IMR-90 (cell line): ENCODE measurements at regions not wholly inside any gene's neighbourhood (a gene's known extent, or its start where the extent isn't known, plus 50 kb on each side); places are given as distances from the start of the nearest gene placed in this dataset.

ENCODE experiments used
- ATAC-seq: fragments of 200-7000 bp; cut with Tn5 transposase; 2 replicates; pipeline ENCODE4 v1.9.1; 2020; ENCODE audit warnings: low read depth, mild to moderate bottlenecking, moderate library complexity
- BruUV-seq: library from RNA; stranded (reverse); fragments of 400-500 nt; replicated peaks from 2 replicates; lab custom pipeline; 2021; lab: Mats Ljungman, UMichigan
- CTCF ChIA-PET: fragments of 300-600 bp; formaldehyde crosslinking; extraction: SDS; loops from one replicate; lab custom pipeline; 2021; ENCODE audit warnings: antibody characterized with exemption; lab: Yijun Ruan, JAX
- POLR2A ChIA-PET: fragments of 300-600 bp; sonication (Branson Sonifier 250); formaldehyde crosslinking; loops from one replicate; lab custom pipeline; 2022; ENCODE audit warnings: antibody characterized with exemption; ENCODE audit not compliant: unreplicated experiment; lab: Charles Lee
- DNase-seq: peaks from one replicate; pipeline ENCODE4 v3.0.0; 2013
- H2AFZ ChIP-seq: replicated peaks from 2 replicates; pipeline ENCODE3; 2013; ENCODE audit warnings: low read length, mild to moderate bottlenecking; ENCODE audit not compliant: poor library complexity
- H2AK5ac ChIP-seq: 2 replicates; pipeline ENCODE4 v1.6.1; 2013; ENCODE audit warnings: low read depth, low read length, inconsistent platforms
- H2AK9ac ChIP-seq: replicated peaks from 2 replicates; pipeline ENCODE3; 2013; ENCODE audit warnings: mild to moderate bottlenecking, low read depth, low read length, moderate library complexity; ENCODE audit not compliant: poor library complexity
- H2BK120ac ChIP-seq: 2 replicates; pipeline ENCODE4 v1.6.1; 2013; ENCODE audit warnings: low read depth, low read length, inconsistent platforms
- H2BK15ac ChIP-seq: 3 replicates; pipeline ENCODE4 v1.6.1; 2013; ENCODE audit warnings: low read depth, low read length, inconsistent platforms
- H2BK20ac ChIP-seq: 2 replicates; pipeline ENCODE4 v1.6.1; 2013; ENCODE audit warnings: low read depth, mild to moderate bottlenecking, inconsistent platforms, low read length, moderate library complexity
- H2BK5ac ChIP-seq: 2 replicates; pipeline ENCODE4 v1.6.1; 2013; ENCODE audit warnings: mild to moderate bottlenecking, low read depth, low read length, inconsistent platforms; ENCODE audit not compliant: poor library complexity, severe bottlenecking
- H3K14ac ChIP-seq: replicated peaks from 2 replicates; pipeline ENCODE4 v1.6.1; 2013; ENCODE audit warnings: low read depth, low read length, inconsistent platforms
- H3K18ac ChIP-seq: 2 replicates; pipeline ENCODE4 v1.6.1; 2013; ENCODE audit warnings: low read depth, low read length, control low read depth
- H3K23ac ChIP-seq: 2 replicates; pipeline ENCODE4 v1.6.1; 2013; ENCODE audit warnings: low read depth, low read length, inconsistent platforms
- H3K27ac ChIP-seq: 2 replicates; pipeline ENCODE4 v1.5.1; 2013; ENCODE audit warnings: mild to moderate bottlenecking, control low read depth, low read length; ENCODE audit not compliant: insufficient read depth
- H3K27me3 ChIP-seq: 2 replicates; pipeline ENCODE4 v1.6.1; 2013; ENCODE audit warnings: low read length; ENCODE audit not compliant: control insufficient read depth, insufficient read depth
- H3K36me3 ChIP-seq: 2 replicates; pipeline ENCODE4 v1.6.1; 2013; ENCODE audit warnings: low read length, mixed read lengths; ENCODE audit not compliant: control insufficient read depth, insufficient read depth
- H3K4ac ChIP-seq: 2 replicates; pipeline ENCODE4 v1.6.1; 2013; ENCODE audit warnings: low read depth, low read length, inconsistent platforms
- H3K4me1 ChIP-seq: 2 replicates; pipeline ENCODE4 v1.6.1; 2013; ENCODE audit warnings: low read length, mixed read lengths; ENCODE audit not compliant: control insufficient read depth, insufficient read depth
- H3K4me2 ChIP-seq: 2 replicates; pipeline ENCODE4 v1.6.1; 2013; ENCODE audit warnings: low read depth, mild to moderate bottlenecking, control low read depth, low read length, moderate library complexity
- H3K4me3 ChIP-seq: 2 replicates; pipeline ENCODE4 v1.5.1; 2013; ENCODE audit warnings: low read depth, mild to moderate bottlenecking, control low read depth, low read length, moderate library complexity; ENCODE audit not compliant: insufficient read depth
- H3K56ac ChIP-seq: 2 replicates; pipeline ENCODE4 v1.6.1; 2013; ENCODE audit warnings: low read length, inconsistent platforms; ENCODE audit not compliant: insufficient read depth; ENCODE audit errors: extremely low read depth
- H3K79me1 ChIP-seq, 2 experiments: 2 replicates each; pipeline ENCODE4 v1.6.1; 2013; ENCODE audit warnings: low read length in 2 of 2, inconsistent platforms in 1 of 2, low read depth in 1 of 2
- H3K9ac ChIP-seq: 2 replicates; pipeline ENCODE4 v1.6.1; 2013; ENCODE audit warnings: low read depth, low read length, control low read depth
- H3K9me1 ChIP-seq: 2 replicates; pipeline ENCODE4 v1.6.1; 2013; ENCODE audit warnings: low read length, inconsistent platforms; ENCODE audit not compliant: insufficient read depth
- H3K9me3 ChIP-seq: 2 replicates; pipeline ENCODE4 v1.6.1; 2013; ENCODE audit warnings: low read length; ENCODE audit not compliant: control insufficient read depth, insufficient read depth
- H4K20me1 ChIP-seq: 2 replicates; pipeline ENCODE4 v1.6.1; 2013; ENCODE audit warnings: low read length, inconsistent platforms; ENCODE audit not compliant: insufficient read depth
- H4K5ac ChIP-seq: 2 replicates; pipeline ENCODE4 v1.6.1; 2013; ENCODE audit warnings: mild to moderate bottlenecking, low read depth, low read length, control low read depth
- H4K8ac ChIP-seq, 2 experiments: 2 replicates each; pipeline ENCODE4 v1.6.1; 2013; ENCODE audit warnings: low read depth in 2 of 2, low read length in 2 of 2, control low read depth in 1 of 2, inconsistent platforms in 1 of 2
- H4K91ac ChIP-seq: 2 replicates; pipeline ENCODE4 v1.6.1; 2013; ENCODE audit warnings: low read depth, low read length, inconsistent platforms; ENCODE audit not compliant: insufficient read depth
- BHLHE40 ChIP-seq: fragments of 150-350 bp; IDR thresholded peaks from 2 replicates; pipeline ENCODE4 v1.6.1; 2016; ENCODE audit warnings: mild to moderate bottlenecking, low read depth, low read length
- CEBPB ChIP-seq: IDR thresholded peaks from 2 replicates; pipeline ENCODE4 v1.6.1; 2012; ENCODE audit warnings: low read depth, low read length, improper control_type of control experiment
- CHD1 ChIP-seq: IDR thresholded peaks from 2 replicates; pipeline ENCODE4 v1.6.1; 2012; ENCODE audit warnings: low read depth, low read length, improper control_type of control experiment
- CTCF ChIP-seq: conservative IDR thresholded peaks from 2 replicates; pipeline ENCODE4 v1.5.1; 2012; ENCODE audit warnings: mild to moderate bottlenecking, low read depth, low read length, improper control_type of control experiment
- ELK1 ChIP-seq: fragments of 150-350 bp; IDR thresholded peaks from 2 replicates; pipeline ENCODE4 v1.6.1; 2016; ENCODE audit warnings: low read depth, mild to moderate bottlenecking, low read length, moderate library complexity, borderline replicate concordance
- FOS ChIP-seq: fragments of 150-350 bp; IDR thresholded peaks from 2 replicates; pipeline ENCODE4 v1.6.1; 2016; ENCODE audit warnings: low read depth, low read length
- MAFK ChIP-seq: IDR thresholded peaks from 2 replicates; pipeline ENCODE4 v1.6.1; 2012; ENCODE audit warnings: low read depth, low read length, improper control_type of control experiment
- MAZ ChIP-seq: IDR thresholded peaks from 2 replicates; pipeline ENCODE4 v1.6.1; 2012; ENCODE audit warnings: low read depth, mild to moderate bottlenecking, low read length, improper control_type of control experiment, moderate library complexity, borderline replicate concordance
- MXI1 ChIP-seq: IDR thresholded peaks from 2 replicates; pipeline ENCODE4 v1.6.1; 2012; ENCODE audit warnings: low read depth, mild to moderate bottlenecking, low read length, moderate library complexity, borderline replicate concordance
- NFE2L2 ChIP-seq: fragments of 150-350 bp; IDR thresholded peaks from 2 replicates; pipeline ENCODE4 v1.6.1; 2016; ENCODE audit warnings: low read depth, mild to moderate bottlenecking, low read length
- POLR2A ChIP-seq: IDR thresholded peaks from 2 replicates; pipeline ENCODE4 v1.6.1; 2012; ENCODE audit warnings: mild to moderate bottlenecking, low read depth, low read length
- RAD21 ChIP-seq: IDR thresholded peaks from 2 replicates; pipeline ENCODE4 v1.6.1; 2012; ENCODE audit warnings: low read length, improper control_type of control experiment
- RCOR1 ChIP-seq: IDR thresholded peaks from 2 replicates; pipeline ENCODE4 v1.6.1; 2012; ENCODE audit warnings: mild to moderate bottlenecking, low read length, improper control_type of control experiment; ENCODE audit not compliant: insufficient replicate concordance
- RFX5 ChIP-seq: IDR thresholded peaks from 2 replicates; pipeline ENCODE4 v1.8.0; 2012; ENCODE audit warnings: low read depth, mild to moderate bottlenecking, low read length, moderate library complexity
- SMC3 ChIP-seq: fragments of 150-350 bp; IDR thresholded peaks from 2 replicates; pipeline ENCODE4 v1.6.1; 2016; ENCODE audit warnings: low read depth, mild to moderate bottlenecking, antibody characterized with exemption, low read length, moderate library complexity
- USF2 ChIP-seq: fragments of 150-350 bp; IDR thresholded peaks from 2 replicates; pipeline ENCODE4 v1.6.1; 2017; ENCODE audit warnings: mild to moderate bottlenecking, antibody characterized with exemption, low read length, low read depth
- WGBS, 2 experiments: methylation state at CpG; one replicate each; pipeline versions ENCODE4 v1.1.5 to v1.1.7; 2013; ENCODE audit warnings: missing lambda C conversion rate in 2 of 2; ENCODE audit not compliant: insufficient read length in 1 of 2; ENCODE audit errors: extremely low coverage in 2 of 2; 5-methylcytosine and 5-hydroxymethylcytosine counted together
- dilution Hi-C: fragments of 300-500 bp; cut with HindIII; formaldehyde crosslinking; loops from one replicate; pipeline ENCODE4 v1.14.3; 2018; ENCODE audit warnings: low sequenced_read_pairs; ENCODE audit not compliant: unreplicated experiment
- in situ Hi-C: fragments of 300-500 bp; cut with MboI; formaldehyde crosslinking; loops from 3 replicates; pipeline ENCODE4 v1.14.3; 2019; ENCODE audit warnings: low sequenced_read_pairs, inconsistent platforms, mixed read lengths
- intact Hi-C: fragments of 100-400 bp; cut with micrococcal nuclease; formaldehyde crosslinking; loops from 2 replicates; pipeline ENCODE4 v1.10.0; 2022

GRCh38 chr13:40042991-40043390, 387.5 kb downstream of the COG6 start:
- no peak overlapping the region for H4K5ac ChIP-seq
- ChIA-PET POLR2A (no interaction called here), CTCF (no interaction called here)
- H2BK15ac ChIP-seq = no peak overlapping the region
- no peak overlapping the region for H3K23ac ChIP-seq
- no peak overlapping the region for H4K8ac ChIP-seq
- no peak overlapping the region for H2BK20ac ChIP-seq
- no peaks in the 10 kb centered on the region for H3K36me3 ChIP-seq
- no peak overlapping the region for H3K14ac ChIP-seq
- no TSS peak for BruUV-seq
- H2AFZ ChIP-seq = no peak overlapping the region
- no peak overlapping the region for H2BK5ac ChIP-seq
- H3K9me3 ChIP-seq = no peaks in the 10 kb centered on the region
- no peaks in the 10 kb centered on the region for H3K79me1 ChIP-seq
- no peak overlapping the region for H3K18ac ChIP-seq
- in situ Hi-C loops = no loop called here
- no peak overlapping the region for H2AK9ac ChIP-seq
- no peak overlapping the region for H3K27ac ChIP-seq
- intact Hi-C loops = no loop called here
- H3K4ac ChIP-seq = no peak overlapping the region
- H2BK120ac ChIP-seq = no peak overlapping the region
- no peak overlapping the region for H3K4me3 ChIP-seq
- WGBS, 2 experiments = no CpG with 5 or more reads among the region's 3 CpGs
- TF ChIP-seq FOS (no peak), ELK1 (no peak), MAZ (no peak), RFX5 (no peak), BHLHE40 (no peak), RCOR1 (no peak), USF2 (no peak), MAFK (no peak), MXI1 (no peak), CEBPB (no peak), CTCF (no peak), SMC3 (no peak), CHD1 (no peak), NFE2L2 (no peak), RAD21 (no peak), POLR2A (no peak)
- no peak overlapping the region for H3K4me2 ChIP-seq
- no peaks in the 10 kb centered on the region for H3K9me1 ChIP-seq
- DNase-seq (no peak), ATAC-seq (no peak)
- H3K56ac ChIP-seq = no peak overlapping the region
- dilution Hi-C loops = no loop called here
- H3K9ac ChIP-seq = no peak overlapping the region
- H4K91ac ChIP-seq = no peak overlapping the region
- H2AK5ac ChIP-seq = no peak overlapping the region
- H3K4me1 ChIP-seq = no peaks in the 10 kb centered on the region
- no peaks in the 10 kb centered on the region for H4K20me1 ChIP-seq
- H3K27me3 ChIP-seq = no peaks in the 10 kb centered on the region
